ENCODE measurements at regions not wholly inside any gene's neighbourhood (a gene's known extent, or its start where the extent isn't known, plus 50 kb on each side); places are given as distances from the start of the nearest gene placed in this dataset.

- no peak for ATAC-seq
- TF ChIP-seq, protein P1, sequence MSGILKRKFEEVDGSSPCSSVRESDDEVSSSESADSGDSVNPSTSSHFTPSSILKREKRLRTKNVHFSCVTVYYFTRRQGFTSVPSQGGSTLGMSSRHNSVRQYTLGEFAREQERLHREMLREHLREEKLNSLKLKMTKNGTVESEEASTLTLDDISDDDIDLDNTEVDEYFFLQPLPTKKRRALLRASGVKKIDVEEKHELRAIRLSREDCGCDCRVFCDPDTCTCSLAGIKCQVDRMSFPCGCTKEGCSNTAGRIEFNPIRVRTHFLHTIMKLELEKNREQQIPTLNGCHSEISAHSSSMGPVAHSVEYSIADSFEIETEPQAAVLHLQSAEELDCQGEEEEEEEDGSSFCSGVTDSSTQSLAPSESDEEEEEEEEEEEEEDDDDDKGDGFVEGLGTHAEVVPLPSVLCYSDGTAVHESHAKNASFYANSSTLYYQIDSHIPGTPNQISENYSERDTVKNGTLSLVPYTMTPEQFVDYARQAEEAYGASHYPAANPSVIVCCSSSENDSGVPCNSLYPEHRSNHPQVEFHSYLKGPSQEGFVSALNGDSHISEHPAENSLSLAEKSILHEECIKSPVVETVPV (CRISPR knock-in tag; IDR thresholded peaks at IDR 0.05) = no peak
- no peak for TF ChIP-seq OSR1 (CRISPR knock-in tag; IDR thresholded peaks at IDR 0.05)
- TF ChIP-seq PPARA (CRISPR knock-in tag; IDR thresholded peaks at IDR 0.05; ENCODE audit: borderline replicate concordance) = no peak
- no peak for TF ChIP-seq TOX (CRISPR knock-in tag; IDR thresholded peaks at IDR 0.05; ENCODE audit: borderline replicate concordance)
- TF ChIP-seq GLIS3 (CRISPR knock-in tag; IDR thresholded peaks at IDR 0.05) = no peak
- no peak for TF ChIP-seq SNAI2 (CRISPR knock-in tag; IDR thresholded peaks at IDR 0.05)
- TF ChIP-seq CSDC2 (CRISPR knock-in tag; IDR thresholded peaks at IDR 0.05) = no peak
- no peak for TF ChIP-seq BACH2 (CRISPR knock-in tag; IDR thresholded peaks at IDR 0.05; ENCODE audit: borderline replicate concordance)
Observed at GRCh38 chr22:27627444-27627833, 174.1 kb downstream of the MN1 start.

DNA sequence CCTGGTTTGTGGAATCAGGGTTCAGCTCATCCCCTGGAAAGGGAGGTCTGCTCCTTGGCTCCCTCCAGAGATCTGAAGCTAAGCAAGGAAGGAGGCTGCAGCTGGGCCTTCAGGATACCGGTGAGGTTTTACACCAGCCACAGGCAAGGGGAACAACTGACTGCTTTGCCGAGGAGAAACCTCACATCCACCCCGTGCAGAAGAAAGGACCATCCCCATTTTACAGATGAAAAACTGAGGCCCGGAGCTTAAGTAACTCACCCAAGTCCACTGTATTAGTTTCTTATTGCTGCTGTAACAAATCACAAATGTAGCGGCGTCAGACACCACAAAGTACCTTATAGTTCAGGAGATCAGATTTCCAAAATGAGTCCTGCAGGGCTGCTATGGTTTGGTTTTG, 173.7 kb downstream of the MN1 start:
- TF ChIP-seq ISL1 (CRISPR knock-in tag; IDR thresholded peaks at IDR 0.05) = no peak
- TF ChIP-seq ZNF8 (CRISPR knock-in tag; IDR thresholded peaks at IDR 0.05) = no peak
- no peak for TF ChIP-seq PPARA (CRISPR knock-in tag; IDR thresholded peaks at IDR 0.05; ENCODE audit: borderline replicate concordance)
- TF ChIP-seq, protein P2, sequence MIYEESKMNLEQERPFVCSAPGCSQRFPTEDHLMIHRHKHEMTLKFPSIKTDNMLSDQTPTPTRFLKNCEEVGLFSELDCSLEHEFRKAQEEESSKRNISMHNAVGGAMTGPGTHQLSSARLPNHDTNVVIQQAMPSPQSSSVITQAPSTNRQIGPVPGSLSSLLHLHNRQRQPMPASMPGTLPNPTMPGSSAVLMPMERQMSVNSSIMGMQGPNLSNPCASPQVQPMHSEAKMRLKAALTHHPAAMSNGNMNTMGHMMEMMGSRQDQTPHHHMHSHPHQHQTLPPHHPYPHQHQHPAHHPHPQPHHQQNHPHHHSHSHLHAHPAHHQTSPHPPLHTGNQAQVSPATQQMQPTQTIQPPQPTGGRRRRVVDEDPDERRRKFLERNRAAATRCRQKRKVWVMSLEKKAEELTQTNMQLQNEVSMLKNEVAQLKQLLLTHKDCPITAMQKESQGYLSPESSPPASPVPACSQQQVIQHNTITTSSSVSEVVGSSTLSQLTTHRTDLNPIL (CRISPR knock-in tag; IDR thresholded peaks at IDR 0.05; ENCODE audit: low read depth) = no peak
- no peak for TF ChIP-seq ZC3H10 (CRISPR knock-in tag; IDR thresholded peaks at IDR 0.05)
- no peak for ATAC-seq

- no peak for ATAC-seq
- TF ChIP-seq PPARA (CRISPR knock-in tag; IDR thresholded peaks at IDR 0.05; ENCODE audit: borderline replicate concordance) (no peak), BACH2 (CRISPR knock-in tag; IDR thresholded peaks at IDR 0.05; ENCODE audit: borderline replicate concordance) (no peak), ISL1 (CRISPR knock-in tag; IDR thresholded peaks at IDR 0.05) (no peak), GLIS3 (CRISPR knock-in tag; IDR thresholded peaks at IDR 0.05) (no peak), ESRRG (CRISPR knock-in tag; IDR thresholded peaks at IDR 0.05) (no peak), ARNTL (CRISPR knock-in tag; IDR thresholded peaks at IDR 0.05; ENCODE audit: borderline replicate concordance, low read depth) (no peak), ZFP30 (CRISPR knock-in tag; IDR thresholded peaks at IDR 0.05) (no peak), TCF4 (CRISPR knock-in tag; IDR thresholded peaks at IDR 0.05; ENCODE audit: borderline replicate concordance) (no peak), ZNF70 (CRISPR knock-in tag; IDR thresholded peaks at IDR 0.05) (no peak), SNAI2 (CRISPR knock-in tag; IDR thresholded peaks at IDR 0.05) (no peak), ZNF8 (CRISPR knock-in tag; IDR thresholded peaks at IDR 0.05) (no peak), RARB (CRISPR knock-in tag; IDR thresholded peaks at IDR 0.05) (no peak), ZNF565 (CRISPR knock-in tag; conservative IDR thresholded peaks at IDR 0.05; ENCODE audit: low read depth) (no peak)
- TF ChIP-seq, protein P3, sequence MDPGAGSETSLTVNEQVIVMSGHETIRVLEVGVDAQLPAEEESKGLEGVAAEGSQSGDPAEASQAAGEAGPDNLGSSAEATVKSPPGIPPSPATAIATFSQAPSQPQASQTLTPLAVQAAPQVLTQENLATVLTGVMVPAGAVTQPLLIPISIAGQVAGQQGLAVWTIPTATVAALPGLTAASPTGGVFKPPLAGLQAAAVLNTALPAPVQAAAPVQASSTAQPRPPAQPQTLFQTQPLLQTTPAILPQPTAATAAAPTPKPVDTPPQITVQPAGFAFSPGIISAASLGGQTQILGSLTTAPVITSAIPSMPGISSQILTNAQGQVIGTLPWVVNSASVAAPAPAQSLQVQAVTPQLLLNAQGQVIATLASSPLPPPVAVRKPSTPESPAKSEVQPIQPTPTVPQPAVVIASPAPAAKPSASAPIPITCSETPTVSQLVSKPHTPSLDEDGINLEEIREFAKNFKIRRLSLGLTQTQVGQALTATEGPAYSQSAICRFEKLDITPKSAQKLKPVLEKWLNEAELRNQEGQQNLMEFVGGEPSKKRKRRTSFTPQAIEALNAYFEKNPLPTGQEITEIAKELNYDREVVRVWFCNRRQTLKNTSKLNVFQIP (CRISPR knock-in tag; IDR thresholded peaks at IDR 0.05; ENCODE audit: borderline replicate concordance, low read depth) = no peak
- TF ChIP-seq, protein P2 (CRISPR knock-in tag; IDR thresholded peaks at IDR 0.05; ENCODE audit: low read depth) = no peak
Observed at GRCh38 chr22:27628341-27628740, 173.2 kb downstream of the MN1 start.

DNA sequence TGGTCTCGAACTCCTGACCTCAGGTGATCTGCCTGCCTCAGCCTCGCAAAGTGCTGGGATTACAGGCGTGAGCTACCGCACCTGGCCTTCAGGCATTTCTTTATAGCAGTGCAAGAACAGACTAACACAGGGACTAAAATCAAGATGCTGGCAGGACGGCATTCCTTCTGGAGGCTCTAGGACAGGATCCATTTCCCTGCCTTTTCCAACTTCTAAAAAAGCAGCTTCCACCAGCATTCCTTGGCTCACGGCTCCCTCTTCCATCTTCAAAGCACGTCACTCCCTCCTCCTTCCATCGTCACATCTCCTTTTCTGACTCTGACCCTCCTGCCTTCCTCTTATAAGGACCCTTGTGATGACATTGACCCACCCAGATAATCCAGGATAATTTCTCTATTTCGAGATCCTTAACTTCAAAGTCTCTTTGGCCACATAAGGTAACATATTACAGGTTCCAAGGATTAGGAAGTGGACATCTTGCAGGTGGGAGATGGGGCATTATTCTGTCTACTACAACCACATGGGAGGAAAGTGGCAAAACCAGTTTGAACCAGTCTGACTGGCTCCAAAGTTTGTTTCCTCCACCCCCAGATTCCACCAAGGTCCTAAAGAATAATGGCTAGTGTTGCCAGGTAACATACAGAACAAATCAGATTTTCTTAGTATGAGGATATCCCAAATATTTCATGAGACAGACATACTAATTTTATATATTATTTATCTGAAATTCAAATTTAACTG, 172.5 kb downstream of the MN1 start:
- no peak for ATAC-seq
- TF ChIP-seq ZC3H10 (CRISPR knock-in tag; IDR thresholded peaks at IDR 0.05) (no peak), TOX (CRISPR knock-in tag; IDR thresholded peaks at IDR 0.05; ENCODE audit: borderline replicate concordance) (no peak), TCF4 (CRISPR knock-in tag; IDR thresholded peaks at IDR 0.05; ENCODE audit: borderline replicate concordance) (no peak), ZNF70 (CRISPR knock-in tag; IDR thresholded peaks at IDR 0.05) (no peak), ARNTL (CRISPR knock-in tag; IDR thresholded peaks at IDR 0.05; ENCODE audit: borderline replicate concordance, low read depth) (no peak), OSR1 (CRISPR knock-in tag; IDR thresholded peaks at IDR 0.05) (no peak), ZFP30 (CRISPR knock-in tag; IDR thresholded peaks at IDR 0.05) (no peak), CSDC2 (CRISPR knock-in tag; IDR thresholded peaks at IDR 0.05) (no peak), ZFP3 (CRISPR knock-in tag; IDR thresholded peaks at IDR 0.05) (no peak), PPARA (CRISPR knock-in tag; IDR thresholded peaks at IDR 0.05; ENCODE audit: borderline replicate concordance) (no peak), BACH2 (CRISPR knock-in tag; IDR thresholded peaks at IDR 0.05; ENCODE audit: borderline replicate concordance) (no peak)
- TF ChIP-seq, protein P4, sequence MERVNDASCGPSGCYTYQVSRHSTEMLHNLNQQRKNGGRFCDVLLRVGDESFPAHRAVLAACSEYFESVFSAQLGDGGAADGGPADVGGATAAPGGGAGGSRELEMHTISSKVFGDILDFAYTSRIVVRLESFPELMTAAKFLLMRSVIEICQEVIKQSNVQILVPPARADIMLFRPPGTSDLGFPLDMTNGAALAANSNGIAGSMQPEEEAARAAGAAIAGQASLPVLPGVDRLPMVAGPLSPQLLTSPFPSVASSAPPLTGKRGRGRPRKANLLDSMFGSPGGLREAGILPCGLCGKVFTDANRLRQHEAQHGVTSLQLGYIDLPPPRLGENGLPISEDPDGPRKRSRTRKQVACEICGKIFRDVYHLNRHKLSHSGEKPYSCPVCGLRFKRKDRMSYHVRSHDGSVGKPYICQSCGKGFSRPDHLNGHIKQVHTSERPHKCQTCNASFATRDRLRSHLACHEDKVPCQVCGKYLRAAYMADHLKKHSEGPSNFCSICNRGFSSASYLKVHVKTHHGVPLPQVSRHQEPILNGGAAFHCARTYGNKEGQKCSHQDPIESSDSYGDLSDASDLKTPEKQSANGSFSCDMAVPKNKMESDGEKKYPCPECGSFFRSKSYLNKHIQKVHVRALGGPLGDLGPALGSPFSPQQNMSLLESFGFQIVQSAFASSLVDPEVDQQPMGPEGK (CRISPR knock-in tag; IDR thresholded peaks at IDR 0.05; ENCODE audit: borderline replicate concordance) = no peak
- TF ChIP-seq, protein P5, sequence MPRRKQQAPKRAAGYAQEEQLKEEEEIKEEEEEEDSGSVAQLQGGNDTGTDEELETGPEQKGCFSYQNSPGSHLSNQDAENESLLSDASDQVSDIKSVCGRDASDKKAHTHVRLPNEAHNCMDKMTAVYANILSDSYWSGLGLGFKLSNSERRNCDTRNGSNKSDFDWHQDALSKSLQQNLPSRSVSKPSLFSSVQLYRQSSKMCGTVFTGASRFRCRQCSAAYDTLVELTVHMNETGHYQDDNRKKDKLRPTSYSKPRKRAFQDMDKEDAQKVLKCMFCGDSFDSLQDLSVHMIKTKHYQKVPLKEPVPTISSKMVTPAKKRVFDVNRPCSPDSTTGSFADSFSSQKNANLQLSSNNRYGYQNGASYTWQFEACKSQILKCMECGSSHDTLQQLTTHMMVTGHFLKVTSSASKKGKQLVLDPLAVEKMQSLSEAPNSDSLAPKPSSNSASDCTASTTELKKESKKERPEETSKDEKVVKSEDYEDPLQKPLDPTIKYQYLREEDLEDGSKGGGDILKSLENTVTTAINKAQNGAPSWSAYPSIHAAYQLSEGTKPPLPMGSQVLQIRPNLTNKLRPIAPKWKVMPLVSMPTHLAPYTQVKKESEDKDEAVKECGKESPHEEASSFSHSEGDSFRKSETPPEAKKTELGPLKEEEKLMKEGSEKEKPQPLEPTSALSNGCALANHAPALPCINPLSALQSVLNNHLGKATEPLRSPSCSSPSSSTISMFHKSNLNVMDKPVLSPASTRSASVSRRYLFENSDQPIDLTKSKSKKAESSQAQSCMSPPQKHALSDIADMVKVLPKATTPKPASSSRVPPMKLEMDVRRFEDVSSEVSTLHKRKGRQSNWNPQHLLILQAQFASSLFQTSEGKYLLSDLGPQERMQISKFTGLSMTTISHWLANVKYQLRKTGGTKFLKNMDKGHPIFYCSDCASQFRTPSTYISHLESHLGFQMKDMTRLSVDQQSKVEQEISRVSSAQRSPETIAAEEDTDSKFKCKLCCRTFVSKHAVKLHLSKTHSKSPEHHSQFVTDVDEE (CRISPR knock-in tag; IDR thresholded peaks at IDR 0.05) = no peak
